Ascending aorta (tissue), 2 donors: ENCODE measurements at regions not wholly inside any gene's neighbourhood (a gene's known extent, or its start where the extent isn't known, plus 50 kb on each side); places are given as distances from the start of the nearest gene placed in this dataset.
"Not testable (repeated sequence)": the region's sequence is repeated elsewhere in the genome, so short reads cannot be mapped to it uniquely, and the experiment has no call there.

Experiments used
- DNase-seq, 2 donors: peaks; one replicate each; pipeline ENCODE4 v3.0.0-alpha.2; 2019; ENCODE audit warnings: low spot score in 2 of 2
- H3K27ac ChIP-seq, 2 donors: fragments of 200-600 bp; sonication (generic); one replicate each; pipeline ENCODE4 v1.5.1; 2016 to 2017; ENCODE audit warnings: mild to moderate bottlenecking in 1 of 2
- H3K27me3 ChIP-seq: fragments of 200-600 bp; sonication (generic); one replicate; pipeline ENCODE4 v1.5.1; 2017
- H3K36me3 ChIP-seq, 2 donors: fragments of 200-600 bp; sonication (generic); one replicate each; pipeline ENCODE4 v1.5.1; 2016
- H3K4me1 ChIP-seq, 2 donors: fragments of 200-600 bp; sonication (generic); one replicate each; pipeline ENCODE4 v1.5.1; 2016 to 2017; ENCODE audit warnings: mild to moderate bottlenecking in 1 of 2
- H3K4me3 ChIP-seq, 2 donors: fragments of 200-600 bp; sonication (generic); one replicate each; pipeline ENCODE4 v1.5.1; 2016 to 2017; ENCODE audit warnings: mild to moderate bottlenecking in 1 of 2
- H3K9me3 ChIP-seq, 2 donors: fragments of 200-600 bp; sonication (generic); one replicate each; pipeline ENCODE4 v1.5.1; 2016
- intact Hi-C: fragments of 100-400 bp; cut with DNase I; formaldehyde crosslinking; loops from one replicate; pipeline ENCODE4 v1.15.1; 2023
- TF ChIP-seq, protein P1 (sequence below), 3 experiments: fragments of 200-600 bp in 2 of 3; fragments of 450-650 bp in 1 of 3; sonication (generic) in 2 of 3; IDR thresholded peaks; one replicate each; pipeline ENCODE4 v1.5.1; 2016 to 2019; ENCODE audit warnings: antibody characterized with exemption in 3 of 3, mild to moderate bottlenecking in 1 of 3, moderate library complexity in 1 of 3

- Histone ChIP-seq H3K4me1 (no peaks in the 10 kb centered on the region), H3K9me3 (no peaks in the 10 kb centered on the region), H3K27ac (no peak overlapping the region), H3K4me3 (no peak overlapping the region), H3K36me3 (no peaks in the 10 kb centered on the region), H3K27me3 (no peaks in the 10 kb centered on the region)
- intact Hi-C loops = no loop called here
- no peak for DNase-seq
- TF ChIP-seq, protein P1, sequence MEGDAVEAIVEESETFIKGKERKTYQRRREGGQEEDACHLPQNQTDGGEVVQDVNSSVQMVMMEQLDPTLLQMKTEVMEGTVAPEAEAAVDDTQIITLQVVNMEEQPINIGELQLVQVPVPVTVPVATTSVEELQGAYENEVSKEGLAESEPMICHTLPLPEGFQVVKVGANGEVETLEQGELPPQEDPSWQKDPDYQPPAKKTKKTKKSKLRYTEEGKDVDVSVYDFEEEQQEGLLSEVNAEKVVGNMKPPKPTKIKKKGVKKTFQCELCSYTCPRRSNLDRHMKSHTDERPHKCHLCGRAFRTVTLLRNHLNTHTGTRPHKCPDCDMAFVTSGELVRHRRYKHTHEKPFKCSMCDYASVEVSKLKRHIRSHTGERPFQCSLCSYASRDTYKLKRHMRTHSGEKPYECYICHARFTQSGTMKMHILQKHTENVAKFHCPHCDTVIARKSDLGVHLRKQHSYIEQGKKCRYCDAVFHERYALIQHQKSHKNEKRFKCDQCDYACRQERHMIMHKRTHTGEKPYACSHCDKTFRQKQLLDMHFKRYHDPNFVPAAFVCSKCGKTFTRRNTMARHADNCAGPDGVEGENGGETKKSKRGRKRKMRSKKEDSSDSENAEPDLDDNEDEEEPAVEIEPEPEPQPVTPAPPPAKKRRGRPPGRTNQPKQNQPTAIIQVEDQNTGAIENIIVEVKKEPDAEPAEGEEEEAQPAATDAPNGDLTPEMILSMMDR (IDR thresholded peaks at IDR 0.05) = no peak
Measured at GRCh38 chr13:22874839-22875238, 305.9 kb upstream of the SGCG start.

GRCh38 chr13:22877421-22877820 is 303.4 kb upstream of the SGCG start:
- H3K36me3 ChIP-seq = no peaks in the 10 kb centered on the region
- H3K27me3 ChIP-seq = no peaks in the 10 kb centered on the region
- no peaks in the 10 kb centered on the region for H3K4me1 ChIP-seq
- H3K4me3 ChIP-seq = no peak overlapping the region
- intact Hi-C loops = no loop called here
- no peak for DNase-seq
- no peaks in the 10 kb centered on the region for H3K9me3 ChIP-seq
- no peak overlapping the region for H3K27ac ChIP-seq
- TF ChIP-seq, protein P1 (IDR thresholded peaks at IDR 0.05) = no peak

DNA sequence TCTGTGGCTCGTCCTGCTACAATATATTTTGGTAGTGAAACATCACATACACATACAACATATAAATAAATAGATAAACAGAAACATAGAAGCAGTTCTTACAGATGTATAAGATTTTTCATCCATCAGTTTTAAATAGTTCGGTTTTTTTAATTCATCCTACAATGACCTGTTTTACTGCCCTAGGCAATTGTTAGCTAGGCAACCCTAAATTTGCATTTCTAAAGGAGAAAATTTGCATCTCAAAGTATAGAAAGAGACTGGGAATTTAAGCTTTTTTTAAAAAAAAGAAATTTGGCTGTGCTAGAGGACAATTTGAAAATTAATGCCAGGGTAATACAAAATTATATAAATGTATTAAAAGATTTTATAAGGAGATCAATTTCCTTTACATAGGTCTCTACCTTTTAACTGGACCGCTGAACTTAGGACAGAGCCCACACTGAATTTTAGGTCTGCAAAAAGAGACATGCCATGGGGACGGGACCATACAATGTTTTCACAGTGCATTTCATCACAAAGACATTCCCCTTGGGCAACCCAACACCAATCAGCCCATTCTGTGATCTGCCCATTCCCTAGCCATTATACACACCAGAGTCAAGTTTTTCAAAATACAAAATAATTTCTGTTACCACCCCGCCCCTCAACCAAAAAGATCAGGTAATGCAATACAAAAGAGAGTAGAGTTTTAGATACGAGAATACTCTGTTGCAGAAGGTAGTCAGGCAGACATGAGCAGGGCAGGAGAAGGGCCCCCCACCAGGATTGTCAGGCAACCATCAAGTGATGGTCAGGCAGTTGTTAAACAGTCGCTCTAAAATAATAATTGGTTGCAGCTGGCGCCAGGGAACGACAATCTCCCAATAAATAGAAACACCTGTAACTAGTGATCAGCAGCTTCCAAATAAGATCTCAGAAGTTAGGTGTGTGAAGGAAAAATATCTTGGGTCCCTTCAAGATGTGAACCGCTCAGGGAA is 299.7 kb upstream of the SGCG start:
- H3K36me3 ChIP-seq = no peaks in the 10 kb centered on the region
- H3K4me1 ChIP-seq = no peaks in the 10 kb centered on the region
- no peak overlapping the region for H3K27ac ChIP-seq
- intact Hi-C loops = no loop called here
- H3K27me3 ChIP-seq = no peaks in the 10 kb centered on the region
- H3K4me3 ChIP-seq = no peak overlapping the region
- H3K9me3 ChIP-seq = no peaks in the 10 kb centered on the region
- no peak for DNase-seq
- TF ChIP-seq, protein P1 (IDR thresholded peaks at IDR 0.05) = no peak

GRCh38 chr13:22881721-22882608 is 298.8 kb upstream of the SGCG start:
- H3K36me3 ChIP-seq, H3K27me3 ChIP-seq, DNase-seq, intact Hi-C loops, H3K27ac ChIP-seq, H3K9me3 ChIP-seq, H3K4me3 ChIP-seq, H3K4me1 ChIP-seq: not testable (repeated sequence)

GRCh38 chr13:22883262-22883840 is 297.4 kb upstream of the SGCG start:
- H3K27me3 ChIP-seq = no peaks in the 10 kb centered on the region
- intact Hi-C loops = no loop called here
- no peak overlapping the region for H3K27ac ChIP-seq
- DNase-seq = no peak
- no peak overlapping the region for H3K4me3 ChIP-seq
- H3K4me1 ChIP-seq = no peaks in the 10 kb centered on the region
- no peaks in the 10 kb centered on the region for H3K9me3 ChIP-seq
- no peaks in the 10 kb centered on the region for H3K36me3 ChIP-seq
- TF ChIP-seq, protein P1 (IDR thresholded peaks at IDR 0.05) = no peak
